KMS-11 (cell line): ENCODE measurements at regions not wholly inside any gene's neighbourhood (a gene's known extent, or its start where the extent isn't known, plus 50 kb on each side); places are given as distances from the start of the nearest gene placed in this dataset.
A peak's percentile ranks its signal among the peaks of the same experiment; 100 is the strongest.

Experiments
- H2AFZ ChIP-seq: fragments of 200-600 bp; sonication (generic); 2 replicates; pipeline ENCODE4 v1.6.1; 2016; ENCODE audit warnings: antibody characterized with exemption, mixed run types, low read depth
- H3K27ac ChIP-seq: fragments of 200-600 bp; sonication (generic); 2 replicates; pipeline ENCODE4 v1.6.1; 2016; ENCODE audit warnings: mild to moderate bottlenecking, mixed run types
- H3K27me3 ChIP-seq: fragments of 200-600 bp; sonication (generic); 2 replicates; pipeline ENCODE4 v1.6.1; 2017; ENCODE audit warnings: mild to moderate bottlenecking, low read depth, mixed run types, moderate library complexity; ENCODE audit not compliant: insufficient read depth
- H3K36me3 ChIP-seq: fragments of 200-600 bp; sonication (generic); 2 replicates; pipeline ENCODE4 v1.6.1; 2017; ENCODE audit warnings: mild to moderate bottlenecking, mixed run types; ENCODE audit not compliant: insufficient read depth
- H3K4me1 ChIP-seq: fragments of 200-600 bp; sonication (generic); 2 replicates; pipeline ENCODE4 v1.6.1; 2016; ENCODE audit warnings: mild to moderate bottlenecking, low read depth, mixed run types; ENCODE audit not compliant: poor library complexity, severe bottlenecking
- H3K4me2 ChIP-seq: fragments of 200-600 bp; sonication (generic); 2 replicates; pipeline ENCODE4 v1.7.0; 2016; ENCODE audit warnings: mild to moderate bottlenecking, mixed run types
- H3K4me3 ChIP-seq: fragments of 200-600 bp; sonication (generic); IDR thresholded peaks from 2 replicates; pipeline ENCODE4 v1.6.1; 2017; ENCODE audit warnings: low read depth, low read length, mixed read lengths; ENCODE audit not compliant: insufficient read depth
- H3K79me2 ChIP-seq: fragments of 200-600 bp; sonication (generic); 2 replicates; pipeline ENCODE4 v1.6.1; 2016; ENCODE audit warnings: low read depth, mixed run types; ENCODE audit not compliant: insufficient read depth
- H3K9ac ChIP-seq: fragments of 200-600 bp; sonication (generic); 2 replicates; pipeline ENCODE4 v1.6.1; 2016; ENCODE audit warnings: mild to moderate bottlenecking, mixed run types
- H4K20me1 ChIP-seq: fragments of 200-600 bp; sonication (generic); 2 replicates; pipeline ENCODE4 v1.6.1; 2016; ENCODE audit warnings: mild to moderate bottlenecking, mixed run types; ENCODE audit not compliant: insufficient read depth
- CTCF ChIP-seq: fragments of 200-600 bp; sonication (generic); conservative IDR thresholded peaks from 2 replicates; pipeline ENCODE4 v1.6.1; 2017; ENCODE audit warnings: low read depth, mild to moderate bottlenecking, antibody characterized with exemption, low read length, moderate library complexity, mixed read lengths

GRCh38 chr5:145062280-145063062, 772.7 kb downstream of the PRELID2 start:
- no peak overlapping the region for H3K4me3 ChIP-seq
- no peak for TF ChIP-seq CTCF
- H3K4me2 ChIP-seq = no peak overlapping the region
- no peaks in the 10 kb centered on the region for H3K27me3 ChIP-seq
- H3K9ac ChIP-seq = no peak overlapping the region
- no peaks in the 10 kb centered on the region for H3K79me2 ChIP-seq
- no peaks in the 10 kb centered on the region for H3K4me1 ChIP-seq
- H3K27ac ChIP-seq = no peak overlapping the region
- H3K36me3 ChIP-seq = no peaks in the 10 kb centered on the region
- no peaks in the 10 kb centered on the region for H4K20me1 ChIP-seq
- no peak overlapping the region for H2AFZ ChIP-seq

GRCh38 chr5:145056800-145057199, 778.3 kb downstream of the PRELID2 start:
- TF ChIP-seq CTCF = no peak
- Histone ChIP-seq H3K4me1 (peaks cover 14% of the 10 kb centered on the region), H3K27ac (peak overlapping the region; percentile 29; the same call in 1 of the 2 replicates), H3K4me2 (peak overlapping the region; percentile 76), H3K36me3 (no peaks in the 10 kb centered on the region), H3K9ac (no peak overlapping the region), H3K27me3 (no peaks in the 10 kb centered on the region), H2AFZ (peak overlapping the region; percentile 66; the same call in 1 of the 2 replicates), H3K4me3 (no peak overlapping the region), H4K20me1 (no peaks in the 10 kb centered on the region), H3K79me2 (no peaks in the 10 kb centered on the region)

- Histone ChIP-seq H4K20me1 (no peaks in the 10 kb centered on the region), H3K79me2 (no peaks in the 10 kb centered on the region), H3K27ac (no peak overlapping the region), H2AFZ (no peak overlapping the region), H3K9ac (no peak overlapping the region), H3K36me3 (no peaks in the 10 kb centered on the region), H3K4me3 (no peak overlapping the region), H3K4me1 (no peaks in the 10 kb centered on the region), H3K27me3 (no peaks in the 10 kb centered on the region), H3K4me2 (no peak overlapping the region)
- no peak for TF ChIP-seq CTCF
Observed at GRCh38 chr5:145050181-145050580, 785.0 kb downstream of the PRELID2 start.

DNA sequence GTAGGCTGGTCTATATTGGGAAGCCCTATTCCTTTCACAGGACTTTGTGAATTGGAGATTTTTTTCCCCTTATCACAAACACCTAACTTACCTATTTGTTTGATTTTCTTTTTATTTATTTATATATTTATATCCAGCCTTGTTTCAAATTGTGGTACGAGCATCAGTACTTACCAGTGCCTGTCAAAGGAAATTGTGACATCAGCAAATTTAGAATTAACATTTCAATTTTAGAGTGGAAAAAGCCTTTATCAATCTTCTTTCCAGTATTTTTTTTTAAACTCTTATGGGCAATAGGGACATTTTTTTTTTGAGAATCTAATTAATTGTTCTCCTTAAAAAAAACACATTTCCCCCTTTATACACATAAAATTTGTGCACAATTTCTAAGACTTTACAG, 790.2 kb downstream of the PRELID2 start:
- no peaks in the 10 kb centered on the region for H4K20me1 ChIP-seq
- H3K4me2 ChIP-seq = no peak overlapping the region
- TF ChIP-seq CTCF = no peak
- H3K4me1 ChIP-seq = no peaks in the 10 kb centered on the region
- H2AFZ ChIP-seq = no peak overlapping the region
- no peak overlapping the region for H3K27ac ChIP-seq
- no peaks in the 10 kb centered on the region for H3K79me2 ChIP-seq
- no peak overlapping the region for H3K9ac ChIP-seq
- H3K27me3 ChIP-seq = no peaks in the 10 kb centered on the region
- H3K4me3 ChIP-seq = no peak overlapping the region
- H3K36me3 ChIP-seq = no peaks in the 10 kb centered on the region
